ENCODE measurements at regions not wholly inside any gene's neighbourhood (a gene's known extent, or its start where the extent isn't known, plus 50 kb on each side); places are given as distances from the start of the nearest gene placed in this dataset.
"Not testable (repeated sequence)": the region's sequence is repeated elsewhere in the genome, so short reads cannot be mapped to it uniquely, and the experiment has no call there.

- no peak for DNase-seq (ENCODE audit: low read depth)
Measured at GRCh38 chr16:65271996-65272395, 150.1 kb upstream of the CDH11 start.

- DNase-seq (ENCODE audit: low read depth), result no peak
Measured at GRCh38 chr16:65268331-65268730, 146.5 kb upstream of the CDH11 start.

GRCh38 chr16:65263896-65264295 is 142.0 kb upstream of the CDH11 start:
- DNase-seq (ENCODE audit: low read depth), result no peak

- DNase-seq (ENCODE audit: low read depth), result no peak
Measured at GRCh38 chr16:65260746-65261145, 138.9 kb upstream of the CDH11 start.

GRCh38 chr16:65254144-65254543 is 132.3 kb upstream of the CDH11 start:
- no peak for DNase-seq (ENCODE audit: low read depth)

GRCh38 chr16:65249768-65250167 is 127.9 kb upstream of the CDH11 start:
- no peak for DNase-seq (ENCODE audit: low read depth)

GRCh38 chr16:65244787-65245186 is 122.9 kb upstream of the CDH11 start:
- DNase-seq (ENCODE audit: low read depth), result no peak

- no peak for DNase-seq (ENCODE audit: low read depth)
Measured at GRCh38 chr16:65235339-65236177, 113.7 kb upstream of the CDH11 start.

GRCh38 chr16:65234721-65235320 is 113.0 kb upstream of the CDH11 start:
- not testable (repeated sequence) for DNase-seq (ENCODE audit: low read depth)

- no peak for DNase-seq (ENCODE audit: low read depth)
Measured at GRCh38 chr16:65229191-65229662, 107.4 kb upstream of the CDH11 start.

- DNase-seq (ENCODE audit: low read depth), result no peak
Measured at GRCh38 chr16:65227150-65227835, 105.4 kb upstream of the CDH11 start.

GRCh38 chr16:65226077-65226476 is 104.2 kb upstream of the CDH11 start:
- DNase-seq (ENCODE audit: low read depth), result no peak

GRCh38 chr16:65225488-65225887 is 103.6 kb upstream of the CDH11 start:
- no peak for DNase-seq (ENCODE audit: low read depth)

- no peak for DNase-seq (ENCODE audit: low read depth)
Measured at GRCh38 chr16:65224994-65225393, 103.1 kb upstream of the CDH11 start.

- DNase-seq (ENCODE audit: low read depth), result no peak
Measured at GRCh38 chr16:65224471-65224870, 102.6 kb upstream of the CDH11 start.

- no peak for DNase-seq (ENCODE audit: low read depth)
Measured at GRCh38 chr16:65223335-65223734, 101.5 kb upstream of the CDH11 start.

GRCh38 chr16:65222536-65222935 is 100.7 kb upstream of the CDH11 start:
- no peak for DNase-seq (ENCODE audit: low read depth)

GRCh38 chr16:65222049-65222448 is 100.2 kb upstream of the CDH11 start:
- no peak for DNase-seq (ENCODE audit: low read depth)

- DNase-seq (ENCODE audit: low read depth), result no peak
Measured at GRCh38 chr16:65219786-65220185, 97.9 kb upstream of the CDH11 start.

GRCh38 chr16:65218348-65218747 is 96.5 kb upstream of the CDH11 start:
- DNase-seq (ENCODE audit: low read depth), result no peak

GRCh38 chr16:65213866-65214595 is 92.2 kb upstream of the CDH11 start:
- DNase-seq (ENCODE audit: low read depth), result no peak

GRCh38 chr16:65212791-65213190 is 90.9 kb upstream of the CDH11 start:
- DNase-seq (ENCODE audit: low read depth), result no peak

Measured in HS-27A (cell line).